Tibial nerve (tissue), 3 donors: ENCODE measurements at regions not wholly inside any gene's neighbourhood (a gene's known extent, or its start where the extent isn't known, plus 50 kb on each side); places are given as distances from the start of the nearest gene placed in this dataset.

Experiments used
- CTCF ChIP-seq, 5 experiments: fragments of 200-600 bp in 3 of 5; fragments of 450-650 bp in 2 of 5; sonication (generic) in 3 of 5; IDR thresholded peaks; one replicate each; pipeline ENCODE4 v1.5.1; 2016 to 2019; ENCODE audit warnings: antibody characterized with exemption in 5 of 5, mild to moderate bottlenecking in 3 of 5, moderate library complexity in 2 of 5
- POLR2A ChIP-seq, 2 donors: fragments of 450-650 bp; IDR thresholded peaks; one replicate each; pipeline ENCODE4 v1.6.1; 2017; ENCODE audit warnings: antibody characterized with exemption in 2 of 2, mild to moderate bottlenecking in 2 of 2, moderate library complexity in 2 of 2

- TF ChIP-seq POLR2A (IDR thresholded peaks at IDR 0.05) (no peak), CTCF (IDR thresholded peaks at IDR 0.05) (no peak)
These were observed 141.5 kb downstream of the OSTF1 start for GRCh38 chr9:75229605-75230332.
